Transverse colon (tissue), 4 donors: ENCODE measurements at regions not wholly inside any gene's neighbourhood (a gene's known extent, or its start where the extent isn't known, plus 50 kb on each side); places are given as distances from the start of the nearest gene placed in this dataset.

Source experiments
- DNase-seq: peaks from one replicate; pipeline ENCODE4 v3.0.0-alpha.2; 2019
- H3K27ac ChIP-seq, 4 donors: fragments of 200-600 bp; sonication (generic); 2 replicates each; pipeline ENCODE4 v1.5.1; 2016 to 2018; ENCODE audit warnings: inconsistent platforms in 4 of 4
- H3K27me3 ChIP-seq: fragments of 200-600 bp; sonication (generic); 2 replicates; pipeline ENCODE4 v1.5.1; 2017; ENCODE audit warnings: inconsistent platforms
- H3K36me3 ChIP-seq, 4 donors: fragments of 200-600 bp; sonication (generic); 2 replicates each; pipeline ENCODE4 v1.5.1; 2017 to 2019; ENCODE audit warnings: inconsistent platforms in 4 of 4
- H3K4me1 ChIP-seq, 4 donors: fragments of 200-600 bp; sonication (generic); 2 replicates each; pipeline ENCODE4 v1.5.1; 2017 to 2020; ENCODE audit warnings: inconsistent platforms in 4 of 4
- H3K4me3 ChIP-seq, 4 donors: fragments of 200-600 bp; sonication (generic); 1 replicate in 1 of 4; 2 replicates in 3 of 4; pipeline versions ENCODE4 v1.5.1 to v1.6.1; 2017 to 2019; ENCODE audit warnings: inconsistent platforms in 4 of 4
- H3K9me3 ChIP-seq, 2 donors: fragments of 200-600 bp; sonication (generic); 2 replicates each; pipeline ENCODE4 v1.5.1; 2017 to 2019; ENCODE audit warnings: inconsistent platforms in 2 of 2
- EP300 ChIP-seq: sonication (generic); formaldehyde crosslinking; IDR thresholded peaks from one replicate; pipeline ENCODE4 v1.6.1; 2017; ENCODE audit warnings: antibody characterized with exemption, low read depth
- POLR2A ChIP-seq: fragments of 450-650 bp; IDR thresholded peaks from one replicate; pipeline ENCODE4 v1.6.1; 2016; ENCODE audit warnings: antibody characterized with exemption, mild to moderate bottlenecking, moderate library complexity
- POLR2AphosphoS5 ChIP-seq, 3 donors: sonication (generic); formaldehyde crosslinking; IDR thresholded peaks; one replicate each; pipeline ENCODE4 v1.6.1; 2016; ENCODE audit warnings: antibody characterized with exemption in 3 of 3
- WGBS, 2 donors: methylation state at CpG; one replicate each; pipeline ENCODE4 v1.1.5; 2018; ENCODE audit warnings: low coverage in 1 of 2; 5-methylcytosine and 5-hydroxymethylcytosine counted together
- in situ Hi-C, 4 donors: fragments of 200-750 bp; cut with MboI; loops; one replicate each; pipeline versions ENCODE4 v1.15.0 to v1.15.1; 2017; ENCODE audit warnings: low sequenced_read_pairs in 3 of 4, low pct_ligation_motif_present in 1 of 4, low pct_unique_long_range_greater_than_20kb in 1 of 4
- intact Hi-C: fragments of 100-400 bp; cut with DNase I; formaldehyde crosslinking; loops from one replicate; pipeline ENCODE4 v1.15.1; 2023; ENCODE audit warnings: low total_unique reads
- TF ChIP-seq, protein P1 (sequence below), 5 experiments: fragments of 200-600 bp in 3 of 5; fragments of 450-650 bp in 2 of 5; sonication (generic) in 3 of 5; IDR thresholded peaks; 1 replicate in 2 of 5; 2 replicates in 3 of 5; pipeline ENCODE4 v1.5.1; 2016 to 2017; ENCODE audit warnings: antibody characterized with exemption in 5 of 5, inconsistent platforms in 3 of 5, mild to moderate bottlenecking in 2 of 5, moderate library complexity in 1 of 5

DNA sequence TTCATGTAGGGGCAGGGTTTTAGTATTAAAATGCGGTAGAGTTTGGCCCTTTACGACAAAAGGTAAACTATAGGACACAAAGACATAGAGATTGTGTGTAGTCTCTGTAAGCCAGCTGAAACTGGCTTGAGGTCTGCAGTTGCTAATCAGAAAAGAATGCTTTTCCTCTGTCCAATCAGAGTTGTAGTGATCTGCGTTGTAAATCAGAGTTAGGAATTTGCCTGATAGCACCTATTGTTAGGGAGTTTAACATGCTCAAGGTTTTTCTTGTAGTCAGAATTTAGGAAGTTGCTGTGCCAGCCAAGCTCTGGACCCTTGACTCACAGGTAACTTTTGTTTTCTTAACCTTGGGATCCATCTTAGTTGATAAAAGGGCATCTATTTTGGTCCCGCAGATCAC lies 61.2 kb upstream of the VTCN1 start:
- Histone ChIP-seq H3K4me3 (no peak overlapping the region), H3K9me3 (no peaks in the 10 kb centered on the region), H3K36me3 (no peaks in the 10 kb centered on the region), H3K27ac (no peak overlapping the region), H3K27me3 (no peaks in the 10 kb centered on the region), H3K4me1 (peaks cover 0 to 5% (median 0%) of the 10 kb centered on the region in 4 donors)
- DNase-seq: no peak
- TF ChIP-seq, protein P1, sequence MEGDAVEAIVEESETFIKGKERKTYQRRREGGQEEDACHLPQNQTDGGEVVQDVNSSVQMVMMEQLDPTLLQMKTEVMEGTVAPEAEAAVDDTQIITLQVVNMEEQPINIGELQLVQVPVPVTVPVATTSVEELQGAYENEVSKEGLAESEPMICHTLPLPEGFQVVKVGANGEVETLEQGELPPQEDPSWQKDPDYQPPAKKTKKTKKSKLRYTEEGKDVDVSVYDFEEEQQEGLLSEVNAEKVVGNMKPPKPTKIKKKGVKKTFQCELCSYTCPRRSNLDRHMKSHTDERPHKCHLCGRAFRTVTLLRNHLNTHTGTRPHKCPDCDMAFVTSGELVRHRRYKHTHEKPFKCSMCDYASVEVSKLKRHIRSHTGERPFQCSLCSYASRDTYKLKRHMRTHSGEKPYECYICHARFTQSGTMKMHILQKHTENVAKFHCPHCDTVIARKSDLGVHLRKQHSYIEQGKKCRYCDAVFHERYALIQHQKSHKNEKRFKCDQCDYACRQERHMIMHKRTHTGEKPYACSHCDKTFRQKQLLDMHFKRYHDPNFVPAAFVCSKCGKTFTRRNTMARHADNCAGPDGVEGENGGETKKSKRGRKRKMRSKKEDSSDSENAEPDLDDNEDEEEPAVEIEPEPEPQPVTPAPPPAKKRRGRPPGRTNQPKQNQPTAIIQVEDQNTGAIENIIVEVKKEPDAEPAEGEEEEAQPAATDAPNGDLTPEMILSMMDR (IDR thresholded peaks at IDR 0.05): no peak
- no peak for TF ChIP-seq EP300
- TF ChIP-seq POLR2AphosphoS5 (IDR thresholded peaks at IDR 0.05): no peak
- TF ChIP-seq POLR2A: no peak
- WGBS, 2 donors: 81 to 95% methylated on average over 4 of the region's 4 CpGs
- in situ Hi-C loops: no loop called here
- intact Hi-C loops: no loop called here

DNA sequence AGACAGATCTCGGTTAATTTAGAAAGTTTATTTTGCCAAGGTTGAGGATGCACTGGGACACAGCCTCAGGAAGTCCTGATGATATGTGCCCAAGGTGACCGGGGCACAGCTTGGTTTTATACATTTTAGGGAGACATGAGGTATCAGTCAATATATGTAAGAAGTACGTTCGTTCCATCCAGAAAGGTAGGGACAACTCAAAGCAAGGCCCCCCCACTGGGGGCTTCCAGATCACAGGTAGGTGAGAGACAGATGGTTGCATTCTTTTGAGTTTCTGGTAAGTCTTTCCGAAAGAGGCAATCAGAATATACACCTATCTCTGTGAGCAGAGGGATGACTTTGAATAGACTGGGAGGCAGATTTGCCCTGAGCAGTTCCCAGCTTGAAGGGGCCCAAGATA lies 60.4 kb upstream of the VTCN1 start:
- TF ChIP-seq POLR2AphosphoS5 (IDR thresholded peaks at IDR 0.05) (no peak), POLR2A (no peak), EP300 (no peak)
- TF ChIP-seq, protein P1 (IDR thresholded peaks at IDR 0.05): no peak
- intact Hi-C loops (no loop called here), in situ Hi-C loops (no loop called here)
- 83 to 89% methylated on average over 1 to 5 of the region's 5 CpGs for WGBS, 2 donors
- H3K36me3 ChIP-seq: no peaks in the 10 kb centered on the region
- no peak for DNase-seq
- H3K4me3 ChIP-seq: no peak overlapping the region
- H3K27me3 ChIP-seq: no peaks in the 10 kb centered on the region
- peaks cover 0 to 5% (median 0%) of the 10 kb centered on the region in 4 donors for H3K4me1 ChIP-seq
- H3K9me3 ChIP-seq: no peaks in the 10 kb centered on the region
- no peak overlapping the region for H3K27ac ChIP-seq

DNA sequence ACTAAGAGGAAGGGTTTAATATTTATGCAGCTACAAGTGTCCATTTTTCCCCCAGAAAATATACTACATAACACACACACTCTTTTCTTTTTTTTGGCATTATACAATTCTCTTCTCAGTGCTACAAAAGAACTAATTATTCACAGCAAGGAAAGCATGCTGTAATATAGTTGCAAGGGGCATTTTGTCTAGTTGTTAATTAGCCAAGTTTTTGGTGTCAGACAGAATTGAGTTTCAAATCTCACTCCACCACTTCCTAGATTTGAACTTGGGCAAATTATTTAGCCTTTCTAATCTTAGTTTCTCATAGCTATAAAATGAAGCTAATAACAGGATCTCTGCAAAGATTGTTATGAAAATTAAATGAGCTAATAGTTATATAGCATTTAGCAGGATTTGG lies 60.0 kb upstream of the VTCN1 start:
- no peak for DNase-seq
- H3K9me3 ChIP-seq: no peaks in the 10 kb centered on the region
- no peak for TF ChIP-seq POLR2A
- no peak for TF ChIP-seq POLR2AphosphoS5 (IDR thresholded peaks at IDR 0.05)
- TF ChIP-seq, protein P1 (IDR thresholded peaks at IDR 0.05): no peak
- no peak for TF ChIP-seq EP300
- peaks cover 0 to 5% (median 0%) of the 10 kb centered on the region in 4 donors for H3K4me1 ChIP-seq
- H3K27ac ChIP-seq: no peak overlapping the region
- intact Hi-C loops: no loop called here
- no peaks in the 10 kb centered on the region for H3K36me3 ChIP-seq
- H3K27me3 ChIP-seq: no peaks in the 10 kb centered on the region
- H3K4me3 ChIP-seq: no peak overlapping the region
- in situ Hi-C loops: no loop called here

DNA sequence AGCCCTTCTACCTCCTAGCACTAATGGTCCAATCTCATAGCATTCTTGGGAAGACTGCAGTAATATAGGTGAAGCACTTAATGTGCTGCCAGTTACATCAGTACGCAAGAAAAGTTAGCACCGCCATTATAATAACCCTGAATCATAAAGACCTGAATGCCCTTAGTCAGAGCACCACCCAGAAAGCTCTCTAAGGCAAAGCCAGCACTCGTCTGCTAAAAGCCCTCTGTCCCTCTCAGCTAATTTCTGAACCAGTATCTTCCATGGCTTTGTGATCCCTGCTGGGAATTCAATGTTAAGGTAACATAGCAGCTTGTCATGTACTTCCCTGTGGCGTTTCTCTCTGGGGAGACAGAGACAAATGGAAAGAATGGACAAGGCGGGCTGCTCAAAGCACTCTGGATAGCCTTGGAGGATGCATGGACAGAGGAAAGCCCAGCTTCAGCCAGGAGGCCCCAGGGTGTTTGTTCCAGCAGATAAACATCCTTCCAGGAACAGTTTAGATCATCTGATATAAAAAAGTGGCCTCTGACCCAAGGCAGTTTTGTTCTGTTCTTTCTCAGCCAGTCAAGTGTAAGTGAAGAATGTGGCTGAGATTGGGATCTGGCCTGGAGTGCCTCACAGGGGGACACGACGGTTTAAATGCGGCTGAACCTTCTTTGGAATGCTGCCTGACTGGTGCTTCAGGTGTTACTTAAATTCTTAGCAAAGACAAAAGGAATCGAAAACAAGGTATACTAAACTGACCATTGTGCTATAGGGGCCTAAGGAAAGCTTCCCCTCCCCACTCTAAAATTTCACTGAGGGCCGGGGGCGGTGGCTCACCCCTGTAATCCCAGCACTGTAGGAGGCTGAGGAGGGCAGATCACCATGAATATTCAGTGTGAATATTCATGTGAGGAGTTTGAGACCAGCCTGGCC lies 58.1 kb upstream of the VTCN1 start:
- intact Hi-C loops: no loop called here
- in situ Hi-C loops: no loop called here
- peaks cover 0 to 5% (median 0%) of the 10 kb centered on the region in 4 donors for H3K4me1 ChIP-seq
- H3K27me3 ChIP-seq: no peaks in the 10 kb centered on the region
- DNase-seq: no peak
- H3K9me3 ChIP-seq: no peaks in the 10 kb centered on the region
- no peaks in the 10 kb centered on the region for H3K36me3 ChIP-seq
- no peak for TF ChIP-seq EP300
- TF ChIP-seq POLR2A: no peak
- peak in 1 of 3 donors; percentile 56 for TF ChIP-seq POLR2AphosphoS5 (IDR thresholded peaks at IDR 0.05)
- TF ChIP-seq, protein P1 (IDR thresholded peaks at IDR 0.05): no peak
- WGBS, 2 donors: 49 to 60% methylated on average over 6 to 11 of the region's 11 CpGs
- no peak overlapping the region for H3K4me3 ChIP-seq
- no peak overlapping the region for H3K27ac ChIP-seq
